H9 (cell line): ENCODE measurements at regions not wholly inside any gene's neighbourhood (a gene's known extent, or its start where the extent isn't known, plus 50 kb on each side); places are given as distances from the start of the nearest gene placed in this dataset.

Experiments
- DNase-seq: peaks from one replicate; pipeline ENCODE4 v3.0.0-alpha.2; 2017
- H2AFZ ChIP-seq: one replicate; pipeline ENCODE4 v1.6.1; 2013; ENCODE audit warnings: mild to moderate bottlenecking, low read length, control low read depth, moderate library complexity
- H2AK5ac ChIP-seq: 2 replicates; pipeline ENCODE4 v1.6.1; 2013; ENCODE audit warnings: low read length, control low read depth, mixed read lengths; ENCODE audit not compliant: insufficient read length
- H2BK120ac ChIP-seq: one replicate; pipeline ENCODE4 v1.6.1; 2013; ENCODE audit warnings: low read depth, mild to moderate bottlenecking, low read length, control low read depth, inconsistent platforms; ENCODE audit not compliant: poor library complexity, severe bottlenecking
- H2BK12ac ChIP-seq: 2 replicates; pipeline ENCODE4 v1.6.1; 2013; ENCODE audit warnings: low read length, control low read depth, mixed read lengths, low read depth; ENCODE audit not compliant: insufficient read length
- H2BK15ac ChIP-seq: 2 replicates; pipeline ENCODE4 v1.6.1; 2013; ENCODE audit warnings: low read depth, low read length, control low read depth
- H2BK20ac ChIP-seq: one replicate; pipeline ENCODE4 v1.6.1; 2013; ENCODE audit warnings: low read depth, mild to moderate bottlenecking, low read length, control low read depth, inconsistent platforms; ENCODE audit not compliant: poor library complexity, severe bottlenecking
- H2BK5ac ChIP-seq: 2 replicates; pipeline ENCODE4 v1.6.1; 2013; ENCODE audit warnings: low read length, control low read depth, mixed read lengths; ENCODE audit not compliant: insufficient read length
- H3K14ac ChIP-seq: 2 replicates; pipeline ENCODE4 v1.6.1; 2013; ENCODE audit warnings: low read length, control low read depth; ENCODE audit not compliant: insufficient read depth
- H3K18ac ChIP-seq: 2 replicates; pipeline ENCODE4 v1.6.1; 2013; ENCODE audit warnings: low read depth, mild to moderate bottlenecking, mixed read lengths, low read length, control low read depth; ENCODE audit not compliant: insufficient read length
- H3K23ac ChIP-seq: 2 replicates; pipeline ENCODE4 v1.6.1; 2013; ENCODE audit warnings: low read length, control low read depth, mixed read lengths, low read depth; ENCODE audit not compliant: insufficient read length
- H3K23me2 ChIP-seq: 2 replicates; pipeline ENCODE4 v1.6.1; 2013; ENCODE audit warnings: low read depth, mild to moderate bottlenecking, mixed read lengths, low read length, control low read depth; ENCODE audit not compliant: insufficient read length, poor library complexity, severe bottlenecking
- H3K27ac ChIP-seq: 2 replicates; pipeline ENCODE4 v1.5.1; 2013; ENCODE audit warnings: low read length, control low read depth, mixed read lengths, low read depth; ENCODE audit not compliant: insufficient read length
- H3K27me3 ChIP-seq: 2 replicates; pipeline ENCODE4 v1.6.1; 2013; ENCODE audit warnings: low read length, control low read depth, inconsistent platforms; ENCODE audit not compliant: insufficient read depth
- H3K4ac ChIP-seq: 2 replicates; pipeline ENCODE4 v1.6.1; 2013; ENCODE audit warnings: low read depth, mild to moderate bottlenecking, control low read depth, inconsistent platforms, low read length, moderate library complexity
- H3K4me1 ChIP-seq: 2 replicates; pipeline ENCODE4 v1.6.1; 2013; ENCODE audit warnings: low read length, control low read depth, inconsistent platforms; ENCODE audit not compliant: insufficient read depth
- H3K4me2 ChIP-seq: 2 replicates; pipeline ENCODE4 v1.6.1; 2013; ENCODE audit warnings: low read length, control low read depth, mixed read lengths; ENCODE audit not compliant: insufficient read length, insufficient read depth
- H3K56ac ChIP-seq: 2 replicates; pipeline ENCODE4 v1.6.1; 2013; ENCODE audit warnings: low read depth, mild to moderate bottlenecking, mixed read lengths, low read length, control low read depth; ENCODE audit not compliant: insufficient read length
- H3K79me1 ChIP-seq: 2 replicates; pipeline ENCODE4 v1.6.1; 2013; ENCODE audit warnings: low read depth, mild to moderate bottlenecking, moderate library complexity, low read length, control low read depth, inconsistent platforms; ENCODE audit not compliant: insufficient read depth, poor library complexity, severe bottlenecking
- H3K79me2 ChIP-seq: 2 replicates; pipeline ENCODE4 v1.6.1; 2013; ENCODE audit warnings: low read length, control low read depth, inconsistent platforms; ENCODE audit not compliant: insufficient read depth
- H3K9ac ChIP-seq: 2 replicates; pipeline ENCODE4 v1.6.1; 2013; ENCODE audit warnings: low read length, control low read depth, mixed read lengths; ENCODE audit not compliant: insufficient read length; ENCODE audit errors: extremely low read depth
- H3K9me3 ChIP-seq: one replicate; pipeline ENCODE4 v1.6.1; 2013; ENCODE audit warnings: low read depth, low read length, inconsistent platforms; ENCODE audit not compliant: control insufficient read depth
- H3T11ph ChIP-seq: one replicate; pipeline ENCODE4 v1.6.1; 2013; ENCODE audit warnings: mild to moderate bottlenecking, low read length, control low read depth, inconsistent platforms
- H4K20me1 ChIP-seq: one replicate; pipeline ENCODE4 v1.6.1; 2013; ENCODE audit not compliant: control insufficient read depth, insufficient read length, insufficient read depth
- H4K5ac ChIP-seq: 2 replicates; pipeline ENCODE4 v1.6.1; 2013; ENCODE audit warnings: low read depth, mild to moderate bottlenecking, mixed read lengths, low read length, control low read depth; ENCODE audit not compliant: insufficient read length
- H4K8ac ChIP-seq: replicated peaks from 2 replicates; pipeline ENCODE4 v1.6.1; 2013; ENCODE audit warnings: low read length, control low read depth, mixed read lengths, low read depth; ENCODE audit not compliant: insufficient read length
- H4K91ac ChIP-seq: 2 replicates; pipeline ENCODE4 v1.6.1; 2013; ENCODE audit warnings: low read depth, mild to moderate bottlenecking, moderate library complexity, mixed read lengths, low read length, control low read depth; ENCODE audit not compliant: insufficient read length
- H3K27ac Mint-ChIP-seq, 3 experiments: 2 replicates in 2 of 3; 3 replicates in 1 of 3; pipeline ENCODE4 v1.8.0; 2020 to 2021; ENCODE audit warnings: mixed read lengths in 3 of 3, mild to moderate bottlenecking in 1 of 3, moderate library complexity in 1 of 3
- H3K27me3 Mint-ChIP-seq: 2 replicates; pipeline ENCODE4 v1.8.0; 2021; ENCODE audit warnings: low read depth, mild to moderate bottlenecking, moderate library complexity, mixed read lengths
- H3K36me3 Mint-ChIP-seq, 3 experiments: 2 replicates in 2 of 3; 3 replicates in 1 of 3; pipeline ENCODE4 v1.8.0; 2020 to 2021; ENCODE audit warnings: low read depth in 3 of 3, mixed read lengths in 3 of 3; ENCODE audit not compliant: insufficient read depth in 1 of 3
- H3K4me1 Mint-ChIP-seq, 2 experiments: 2 replicates each; pipeline ENCODE4 v1.8.0; 2020; ENCODE audit warnings: mixed read lengths in 2 of 2
- H3K4me3 Mint-ChIP-seq, 2 experiments: 2 replicates in 1 of 2; 3 replicates in 1 of 2; pipeline ENCODE4 v1.8.0; 2020 to 2021; ENCODE audit warnings: mild to moderate bottlenecking in 2 of 2, mixed read lengths in 2 of 2, moderate library complexity in 1 of 2
- H3K9me3 Mint-ChIP-seq, 2 experiments: 2 replicates in 1 of 2; 3 replicates in 1 of 2; pipeline ENCODE4 v1.8.0; 2020; ENCODE audit warnings: mild to moderate bottlenecking in 2 of 2, mixed read lengths in 2 of 2, moderate library complexity in 1 of 2
- CTCF ChIP-seq: fragments of 200-600 bp; sonication (generic); conservative IDR thresholded peaks from 3 replicates; pipeline ENCODE4 v1.8.0; 2021; ENCODE audit warnings: antibody characterized with exemption, mild to moderate bottlenecking
- WGBS: extraction: QIAGEN DNeasy Blood & Tissue Kit; methylation state at CpG from one replicate; pipeline ENCODE4 v1.1.7; 2013; ENCODE audit warnings: missing lambda C conversion rate, low lambda C conversion rate, mixed read lengths; ENCODE audit not compliant: insufficient read length; ENCODE audit errors: extremely low coverage; 5-methylcytosine and 5-hydroxymethylcytosine counted together

- Histone ChIP-seq H2BK20ac (peak overlapping the region; percentile 26), H2BK15ac (no peak overlapping the region), H3K9me3 (no peaks in the 10 kb centered on the region), H4K5ac (no peak overlapping the region), H4K8ac (no peak overlapping the region), H3K27me3 (no peaks in the 10 kb centered on the region), H3K23me2 (no peaks in the 10 kb centered on the region), H3K79me1 (no peaks in the 10 kb centered on the region), H3K4me1 (peaks cover 10% of the 10 kb centered on the region; the same call in 1 of the 2 replicates), H3K9ac (no peak overlapping the region), H3K79me2 (no peaks in the 10 kb centered on the region), H2BK5ac (no peak overlapping the region), H2AK5ac (no peak overlapping the region), H3K27ac (no peak overlapping the region), H3K56ac (no peak overlapping the region), H3K14ac (no peak overlapping the region), H2AFZ (no peak overlapping the region), H4K20me1 (no peaks in the 10 kb centered on the region), H3K23ac (no peak overlapping the region), H4K91ac (no peak overlapping the region), H3K4me2 (no peak overlapping the region), H3K18ac (no peak overlapping the region), H3T11ph (no peak overlapping the region), H3K4ac (no peak overlapping the region), H2BK12ac (no peak overlapping the region), H2BK120ac (no peak overlapping the region)
- DNase-seq, result no peak
- peaks cover 34% of the 10 kb centered on the region in 2 experiments for H3K4me1 Mint-ChIP-seq
- H3K4me3 Mint-ChIP-seq, result no peak overlapping the region
- no peak for TF ChIP-seq CTCF
- H3K27me3 Mint-ChIP-seq, result no peaks in the 10 kb centered on the region
- no peaks in the 10 kb centered on the region for H3K9me3 Mint-ChIP-seq
- H3K27ac Mint-ChIP-seq, result no peak overlapping the region; a peak in 1 of 7 replicates
- peaks cover 0 to 8% (median 0%) of the 10 kb centered on the region in 3 experiments; a peak in 2 of 7 replicates for H3K36me3 Mint-ChIP-seq
- WGBS, result no CpG with 5 or more reads among the region's 4 CpGs
Observed at GRCh38 chr10:58066979-58067378, 200.7 kb downstream of the IPMK start.
